ENCODE measurements at regions not wholly inside any gene's neighbourhood (a gene's known extent, or its start where the extent isn't known, plus 50 kb on each side); places are given as distances from the start of the nearest gene placed in this dataset.

DNA sequence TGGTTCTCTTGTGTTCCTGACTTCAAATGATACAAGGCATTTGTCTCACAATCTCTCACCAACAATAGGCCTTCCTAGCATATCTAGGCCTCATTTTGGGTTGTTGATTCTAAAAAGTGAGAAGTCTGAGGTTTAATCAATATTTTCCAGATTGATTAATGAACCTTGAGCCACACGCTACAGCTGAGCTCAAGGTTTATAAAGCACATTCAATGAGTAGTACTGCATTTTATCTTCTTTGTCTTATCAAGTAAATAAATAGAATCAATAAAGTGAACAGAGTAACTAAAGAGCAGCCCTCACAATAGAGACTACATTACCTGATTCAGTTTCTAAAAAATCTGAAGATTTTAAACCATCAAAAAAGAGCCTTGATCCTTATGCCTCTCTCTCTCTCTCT, 407.5 kb upstream of the CLEC14A start:
- no peaks in the 10 kb centered on the region for H3K4me1 ChIP-seq (ENCODE audit: insufficient read depth, low read length)
- no peak overlapping the region for H3K4me3 ChIP-seq (replicated peaks in 1 of 3; ENCODE audit: insufficient read depth in 1 of 3, low read depth in 2 of 3, low read length in 3 of 3)
- no peaks in the 10 kb centered on the region for H3K9me3 ChIP-seq (ENCODE audit: low read length)
- TF ChIP-seq E2F1 (CRISPR knock-in tag; IDR thresholded peaks at IDR 0.05), result 0 out of 2 replicates have a peak, but pooled peaks have one; percentile 18
- TF ChIP-seq MBD4 (IDR thresholded peaks at IDR 0.05; ENCODE audit: borderline replicate concordance, low read length), result no peak
- no peak for TF ChIP-seq RCOR2 (CRISPR knock-in tag; IDR thresholded peaks at IDR 0.05)
- no peak for TF ChIP-seq KLF15 (CRISPR knock-in tag; IDR thresholded peaks at IDR 0.05; ENCODE audit: borderline replicate concordance)
- TF ChIP-seq ZNF318 (CRISPR knock-in tag; IDR thresholded peaks at IDR 0.05), result no peak
- no peak for TF ChIP-seq ZFY (CRISPR knock-in tag; IDR thresholded peaks at IDR 0.05)
- TF ChIP-seq ZNF24 (IDR thresholded peaks at IDR 0.05), result no peak
- no peak for TF ChIP-seq ZNF17 (CRISPR knock-in tag; IDR thresholded peaks at IDR 0.05)
- TF ChIP-seq ATRX (CRISPR knock-in tag; IDR thresholded peaks at IDR 0.05; ENCODE audit: borderline replicate concordance), result no peak
- H3K36me3 ChIP-seq (replicated peaks in 1 of 2; ENCODE audit: control insufficient read depth in 1 of 2, insufficient read depth in 2 of 2, low read length in 2 of 2), result no peaks in the 10 kb centered on the region
- H4K20me1 ChIP-seq (ENCODE audit: insufficient read depth, low read length), result no peaks in the 10 kb centered on the region
- BruUV-seq (replicated peaks), result no TSS peak
- WGBS (ENCODE audit: low lambda C conversion rate), result 40% methylated on average over 1 of the region's 1 CpG
- no peak overlapping the region for H2AFZ ChIP-seq (ENCODE audit: low read length)
- H3K27me3 ChIP-seq (ENCODE audit: control insufficient read depth in 1 of 2, insufficient read depth in 2 of 2, low read length in 2 of 2), result no peaks in the 10 kb centered on the region
- CTCF ChIA-PET (ENCODE audit: low intra/inter-chr PET ratio, low total read pairs), result no interaction called here
- no peak overlapping the region for H3K4me2 ChIP-seq (ENCODE audit: low read depth, low read length)
- ATAC-seq (no peak), FAIRE-seq (no peak), DNase-seq (ENCODE audit: low spot score) (no peak)
- H3K79me2 ChIP-seq (ENCODE audit: insufficient read depth, low read length), result no peaks in the 10 kb centered on the region
- H3K27ac ChIP-seq (ENCODE audit: extremely low read length, insufficient read depth, low read length), result no peak overlapping the region
- POLR2A ChIA-PET, result no interaction called here
- in situ Hi-C loops (cut with HindIII; ENCODE audit: extremely low pct_ligation_motif_present, low pct_unique_long_range_greater_than_20kb), result no loop called here
- intact Hi-C loops (cut with micrococcal nuclease; ENCODE audit: unreplicated experiment), result no loop called here
- no peak overlapping the region for H3K9ac ChIP-seq (ENCODE audit: insufficient read depth, low read depth, low read length)

Data from HepG2 (cell line).